GM12891 (cell line): ENCODE measurements at regions not wholly inside any gene's neighbourhood (a gene's known extent, or its start where the extent isn't known, plus 50 kb on each side); places are given as distances from the start of the nearest gene placed in this dataset.

Experiments
- POLR2A ChIP-seq: IDR thresholded peaks from 2 replicates; pipeline ENCODE4 v1.6.1; 2011; ENCODE audit warnings: low read depth, low read length, control low read depth
- TAF1 ChIP-seq: IDR thresholded peaks from 2 replicates; pipeline ENCODE4 v1.6.1; 2011; ENCODE audit warnings: low read depth, low read length, control low read depth

DNA sequence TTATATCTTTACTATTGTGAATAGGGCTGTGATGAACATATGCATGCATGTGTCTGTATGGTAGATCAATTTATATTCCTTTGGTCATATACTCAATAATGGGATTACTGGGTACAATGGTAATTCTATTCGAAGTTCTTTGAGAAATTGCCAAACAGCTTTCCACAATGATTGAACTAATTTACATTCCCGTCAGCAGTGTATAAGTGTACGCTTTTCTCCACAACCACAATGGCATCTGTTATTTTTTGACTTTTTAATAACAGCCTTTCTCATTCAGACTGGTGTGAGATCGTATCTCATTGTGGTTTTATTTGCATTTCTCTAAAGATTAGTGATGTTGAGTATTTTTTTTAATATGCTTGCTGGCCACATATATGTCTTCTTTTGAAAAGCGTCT is 439.4 kb upstream of the KLHL4 start:
- TF ChIP-seq POLR2A (no peak), TAF1 (no peak)
